GDM1 (cell line): ENCODE measurements at regions not wholly inside any gene's neighbourhood (a gene's known extent, or its start where the extent isn't known, plus 50 kb on each side); places are given as distances from the start of the nearest gene placed in this dataset.

Source experiments
- DNase-seq: peaks from one replicate; lab custom pipeline; 2025; lab: John Stamatoyannopoulos, UW

GRCh38 chr6:113421997-113422396 is 435.1 kb upstream of the MARCKS start:
- DNase-seq: no peak

DNA sequence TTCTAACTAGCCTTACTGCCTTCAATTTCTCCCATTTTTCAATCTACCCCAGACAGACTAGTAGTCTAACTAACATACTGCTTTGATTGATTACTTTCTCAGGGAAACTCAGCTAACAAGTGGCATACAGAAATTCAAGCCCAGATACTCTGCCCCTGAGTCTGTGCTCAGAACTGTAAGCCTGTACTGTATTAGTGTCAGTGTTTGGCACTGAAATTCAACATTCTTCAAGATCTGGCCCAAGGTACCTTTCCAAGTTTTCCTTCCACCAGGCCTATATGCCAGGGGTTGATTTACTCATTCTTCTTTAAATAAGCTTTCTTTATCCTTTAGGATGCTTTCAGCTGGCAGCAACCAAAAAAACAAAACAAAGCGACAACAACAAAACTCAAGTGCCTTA is 433.2 kb upstream of the MARCKS start:
- no peak for DNase-seq

GRCh38 chr6:113425977-113426660 is 431.0 kb upstream of the MARCKS start:
- DNase-seq: no peak

GRCh38 chr6:113427617-113428016 is 429.5 kb upstream of the MARCKS start:
- no peak for DNase-seq

DNA sequence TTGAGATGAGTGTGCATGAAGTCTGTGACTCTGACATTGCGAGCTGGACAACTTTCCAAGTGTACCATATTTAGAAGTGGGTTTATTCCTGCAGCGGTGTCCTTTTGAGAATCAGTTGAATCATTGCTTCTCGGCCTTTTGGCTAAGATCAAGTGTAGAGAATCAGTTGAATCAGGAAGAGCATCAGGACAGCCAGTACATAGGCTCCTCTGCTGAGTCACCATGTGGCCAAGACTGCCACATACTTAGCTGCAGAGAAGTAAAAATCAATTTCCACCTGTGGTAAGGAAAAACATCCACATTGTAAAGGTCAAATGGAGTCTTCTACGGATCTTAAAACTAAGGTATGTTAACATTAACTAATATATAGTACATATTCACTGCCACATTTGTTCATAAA is 428.4 kb upstream of the MARCKS start:
- DNase-seq: no peak

- DNase-seq: no peak
Observed at GRCh38 chr6:113432521-113433334, 424.4 kb upstream of the MARCKS start.

- no peak for DNase-seq
Observed at GRCh38 chr6:113433335-113433991, 423.7 kb upstream of the MARCKS start.

GRCh38 chr6:113434641-113435040 is 422.5 kb upstream of the MARCKS start:
- DNase-seq: no peak

GRCh38 chr6:113437566-113437965 is 419.6 kb upstream of the MARCKS start:
- no peak for DNase-seq

DNA sequence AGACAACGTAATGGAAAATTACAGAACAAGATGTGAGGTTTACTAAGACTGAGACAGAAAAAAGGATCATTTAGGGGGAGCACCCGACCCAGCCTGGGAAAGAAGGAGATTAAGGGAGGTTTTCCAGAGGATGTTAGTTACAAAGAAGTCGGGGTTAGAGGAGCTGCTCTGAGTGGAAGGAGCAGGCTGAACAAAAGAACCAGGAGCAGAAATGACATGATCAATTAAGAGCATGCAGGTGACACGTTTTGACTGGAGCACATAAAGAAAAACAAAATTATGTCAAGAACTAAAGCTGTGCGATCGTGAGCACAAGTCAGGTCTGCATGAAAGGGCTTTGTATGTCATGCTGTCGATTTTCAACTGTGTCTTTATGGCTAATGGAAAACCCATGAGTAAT is 417.3 kb upstream of the MARCKS start:
- no peak for DNase-seq

DNA sequence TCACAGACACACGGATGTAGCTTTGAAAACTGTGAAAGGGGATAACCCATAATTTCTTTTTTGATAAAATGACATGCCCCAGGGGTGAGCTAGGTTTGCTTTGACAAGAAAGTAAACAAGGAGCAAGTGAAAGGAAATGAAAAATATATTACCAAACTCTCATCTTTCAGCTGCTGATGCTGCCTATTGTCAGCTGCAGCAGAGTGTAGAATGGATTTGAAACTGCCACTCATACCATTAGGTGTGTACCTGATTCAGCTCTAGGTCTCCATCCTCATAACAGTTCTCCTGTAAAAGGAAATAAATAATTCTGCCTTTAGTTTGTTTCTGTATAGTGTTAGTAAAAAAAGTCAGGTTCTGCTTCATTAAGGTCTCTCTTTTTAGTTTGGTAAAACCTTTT is 415.1 kb upstream of the MARCKS start:
- no peak for DNase-seq

GRCh38 chr6:113445201-113445600 is 411.9 kb upstream of the MARCKS start:
- no peak for DNase-seq

DNA sequence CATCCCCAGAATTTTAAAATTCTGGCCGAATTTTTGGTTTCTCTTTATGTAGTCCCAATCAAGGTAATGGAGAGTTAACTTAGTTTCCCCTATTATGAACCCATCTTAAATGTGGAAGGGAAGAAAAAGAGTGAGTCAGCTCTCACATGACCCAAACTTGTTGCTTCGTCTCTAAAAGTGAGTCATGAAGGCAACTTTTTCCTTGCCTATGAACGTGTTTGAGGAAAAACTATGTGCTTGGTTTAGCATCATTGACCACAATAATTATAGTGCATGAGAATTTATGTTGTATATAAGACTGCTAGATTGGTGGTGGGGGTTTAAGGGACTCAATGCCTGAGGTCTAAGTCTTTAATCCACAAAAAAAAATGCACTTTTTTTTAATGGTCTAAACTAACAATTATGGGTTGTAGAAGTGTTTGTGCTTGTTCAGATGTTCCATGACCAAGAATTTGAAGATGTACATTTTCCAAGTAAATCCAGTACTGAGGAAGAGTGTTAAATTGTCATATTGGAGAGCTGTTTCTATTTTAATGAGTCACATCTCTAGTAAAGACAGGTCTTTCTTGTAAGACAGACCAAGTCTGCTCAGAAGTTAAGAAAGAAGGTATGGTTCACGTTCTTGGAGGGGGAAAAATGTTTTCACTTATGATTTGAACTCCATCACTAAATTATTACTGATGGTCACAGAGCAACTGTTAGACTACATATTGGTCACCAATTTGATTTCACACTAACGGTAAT is 409.9 kb upstream of the MARCKS start:
- DNase-seq: no peak

GRCh38 chr6:113449051-113449450 is 408.1 kb upstream of the MARCKS start:
- DNase-seq: no peak

GRCh38 chr6:113450061-113450465 is 407.1 kb upstream of the MARCKS start:
- DNase-seq: no peak

DNA sequence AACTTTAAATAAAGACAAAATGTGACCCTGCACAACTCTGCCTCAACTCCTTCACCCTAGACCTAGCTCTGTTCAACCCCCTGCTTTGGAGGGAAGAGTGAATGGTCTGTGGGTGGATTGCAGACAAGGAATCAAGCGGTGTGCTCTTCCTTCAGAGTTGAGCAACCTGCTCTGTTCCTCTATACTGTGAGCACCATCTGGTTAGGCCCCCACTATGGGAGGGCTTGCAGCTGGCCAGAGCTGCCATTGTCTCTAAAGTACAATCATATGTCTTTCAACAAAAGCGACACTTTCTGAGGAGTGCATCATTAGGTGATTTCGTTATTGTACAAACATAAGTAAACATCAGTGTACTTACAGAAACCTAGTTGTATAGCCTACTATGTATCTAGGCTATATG is 406.1 kb upstream of the MARCKS start:
- DNase-seq: no peak

- DNase-seq: no peak
Observed at GRCh38 chr6:113457198-113457597, 399.9 kb upstream of the MARCKS start.

GRCh38 chr6:113457751-113458150 is 399.4 kb upstream of the MARCKS start:
- DNase-seq: no peak

DNA sequence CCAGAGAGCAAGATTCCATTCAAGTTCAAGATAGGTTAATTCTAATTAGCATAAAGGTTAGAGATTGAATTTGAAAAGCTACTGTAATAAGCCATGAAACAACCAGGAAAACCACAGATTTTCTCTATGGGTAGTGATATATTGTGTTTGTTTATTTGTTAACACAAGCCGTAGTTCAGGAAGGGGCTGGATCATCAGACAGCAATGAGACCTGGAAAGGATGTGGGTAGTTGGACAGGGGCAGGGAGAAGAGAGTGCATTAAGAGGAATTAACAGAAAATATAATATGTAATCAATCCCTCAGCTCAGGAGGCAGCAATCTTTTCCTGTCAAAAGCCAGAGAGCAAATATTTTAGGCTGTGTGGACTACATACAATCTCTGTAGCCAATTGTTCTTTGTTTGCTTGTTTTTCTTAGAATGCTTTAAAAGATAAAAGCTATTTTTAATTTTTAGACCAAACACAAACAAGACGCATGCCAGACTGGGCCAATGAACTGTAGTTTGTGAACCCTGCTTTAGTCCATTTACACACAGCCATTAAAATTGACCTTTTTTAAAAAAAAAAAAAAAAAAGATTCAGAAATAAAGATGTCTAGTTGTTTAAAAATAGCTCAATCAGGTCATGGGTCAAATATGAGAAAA is 398.7 kb upstream of the MARCKS start:
- DNase-seq: no peak

DNA sequence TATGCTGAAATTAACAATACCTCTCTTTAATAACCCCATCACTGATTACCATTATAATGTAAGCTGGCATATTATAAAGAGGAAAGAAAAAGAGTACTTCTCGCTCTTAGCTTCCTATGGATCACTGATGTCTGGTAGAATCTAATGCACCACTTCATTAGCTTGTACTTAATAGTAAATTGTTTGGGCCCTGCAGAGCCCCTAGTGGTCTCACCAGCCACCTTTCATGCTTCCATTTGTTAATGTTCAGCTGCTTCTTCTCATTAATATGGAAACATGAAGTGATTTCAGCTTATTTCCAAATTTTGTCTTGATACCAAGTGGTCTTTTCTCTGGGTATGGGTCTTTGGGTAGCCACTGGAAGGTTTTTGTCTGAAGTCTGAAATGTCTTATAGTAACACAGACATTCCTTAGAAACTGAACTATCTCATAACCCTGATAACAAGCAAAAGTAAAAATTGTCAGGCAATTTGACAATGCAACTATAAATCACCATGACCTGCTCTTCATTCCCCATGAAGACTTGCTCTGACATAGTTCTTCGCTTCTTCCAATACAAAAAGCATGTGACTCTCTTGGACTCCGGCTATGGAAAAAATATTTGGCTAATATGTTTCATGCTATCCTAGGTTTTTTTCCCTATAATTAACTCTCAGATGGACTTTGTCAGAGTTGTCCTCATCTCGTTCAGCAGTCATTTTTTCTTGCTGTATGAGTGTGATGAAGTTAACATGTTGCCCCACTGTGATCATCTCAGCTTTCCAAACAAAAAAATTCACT is 395.8 kb upstream of the MARCKS start:
- DNase-seq: no peak

- DNase-seq: no peak
Observed at GRCh38 chr6:113464536-113464935, 392.6 kb upstream of the MARCKS start.
